GM18868 (cell line): ENCODE measurements at regions not wholly inside any gene's neighbourhood (a gene's known extent, or its start where the extent isn't known, plus 50 kb on each side); places are given as distances from the start of the nearest gene placed in this dataset.

Experiments
- ATAC-seq: cut with Tn5 transposase; IDR thresholded peaks from one replicate; pipeline ENCODE4 v1.9.1; 2021; ENCODE audit warnings: mild to moderate bottlenecking, moderate library complexity; ENCODE audit not compliant: unreplicated experiment

DNA sequence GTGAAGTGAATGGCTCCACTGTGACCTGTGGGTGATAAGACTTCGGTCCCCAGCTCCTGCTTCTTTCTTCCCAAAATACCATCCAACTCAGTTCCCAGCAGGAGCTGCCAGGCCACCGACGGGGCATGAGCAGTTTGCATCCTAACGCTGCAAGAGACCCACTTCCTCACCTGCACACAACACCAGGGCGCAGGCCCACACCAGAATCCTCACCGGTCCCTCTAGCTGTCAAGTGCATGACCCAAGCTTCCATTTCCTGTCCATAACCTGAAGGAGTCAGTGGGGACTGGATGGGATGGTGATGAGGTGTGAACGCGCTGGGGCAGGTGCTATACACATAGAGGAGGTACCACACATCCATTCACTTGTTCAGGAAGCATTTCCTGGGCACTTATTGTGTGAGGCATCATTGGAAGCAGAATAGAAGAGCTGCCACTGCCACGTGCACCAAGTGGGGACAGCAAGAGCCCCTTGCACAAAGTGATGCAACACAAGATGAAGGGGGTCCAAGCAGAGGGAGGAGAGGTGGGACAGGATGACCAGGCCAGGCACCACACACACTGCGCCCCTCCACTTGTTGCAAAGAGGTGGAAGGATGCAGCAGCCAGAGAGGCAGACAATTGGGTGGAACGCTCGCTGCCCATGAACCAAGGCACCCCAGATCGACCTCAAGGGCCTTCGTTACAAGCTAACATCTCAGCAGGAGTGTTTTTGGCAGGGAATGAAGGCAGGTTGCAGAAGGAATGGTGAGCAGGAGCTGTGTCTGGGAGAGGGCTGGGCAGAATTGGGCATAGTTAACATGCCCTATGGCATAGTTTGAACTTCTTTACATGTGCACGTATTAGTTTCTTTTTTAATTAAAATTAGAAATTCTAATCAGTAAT lies 605.8 kb upstream of the MGMT start:
- ATAC-seq = no peak

DNA sequence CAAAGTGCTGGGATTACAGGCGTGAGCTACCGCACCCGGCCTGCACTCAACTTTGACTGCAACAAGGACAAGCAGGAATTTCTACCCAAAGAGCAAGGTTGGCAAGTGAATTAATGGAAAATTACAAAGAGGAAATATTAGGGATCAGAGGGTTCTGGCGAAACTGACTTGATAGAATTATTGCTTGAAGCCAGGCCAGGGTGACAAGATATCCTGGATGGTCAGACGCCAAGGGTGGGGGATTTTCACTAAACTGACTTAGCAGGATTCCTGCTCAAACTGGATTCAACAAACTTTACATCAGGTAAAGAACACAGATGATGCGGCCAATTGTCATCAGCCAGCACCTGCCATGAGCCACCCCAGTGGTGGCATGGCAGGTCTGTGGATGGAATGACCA lies 603.6 kb upstream of the MGMT start:
- ATAC-seq = no peak

DNA sequence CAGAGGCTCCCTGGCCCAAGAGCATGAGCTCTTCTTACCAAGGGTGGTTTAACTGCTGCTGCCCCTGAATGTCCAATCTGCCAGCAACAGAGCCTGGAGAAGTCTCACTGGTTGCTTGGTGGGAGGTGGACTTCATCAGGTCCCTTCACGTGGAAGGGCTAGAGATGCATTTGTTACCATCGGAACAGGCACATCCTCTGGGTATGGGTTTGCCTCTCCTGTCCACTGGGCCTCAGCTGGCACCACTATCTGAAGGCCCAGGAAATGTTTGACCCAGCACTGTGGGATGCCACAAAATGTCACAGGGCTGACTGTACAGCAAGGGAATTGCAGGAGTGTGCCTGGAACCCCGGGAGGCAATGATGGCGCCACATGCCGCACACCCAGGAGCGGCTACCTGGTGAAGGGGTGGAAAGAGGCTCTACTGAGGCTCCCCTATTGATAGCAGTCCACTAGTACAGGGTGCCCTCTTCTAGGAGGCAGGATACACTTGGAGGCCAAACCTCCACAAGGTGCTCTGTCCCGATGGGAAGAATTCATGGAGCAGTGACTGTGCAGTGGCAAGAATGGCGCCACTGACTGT lies 603.1 kb upstream of the MGMT start:
- no peak for ATAC-seq

DNA sequence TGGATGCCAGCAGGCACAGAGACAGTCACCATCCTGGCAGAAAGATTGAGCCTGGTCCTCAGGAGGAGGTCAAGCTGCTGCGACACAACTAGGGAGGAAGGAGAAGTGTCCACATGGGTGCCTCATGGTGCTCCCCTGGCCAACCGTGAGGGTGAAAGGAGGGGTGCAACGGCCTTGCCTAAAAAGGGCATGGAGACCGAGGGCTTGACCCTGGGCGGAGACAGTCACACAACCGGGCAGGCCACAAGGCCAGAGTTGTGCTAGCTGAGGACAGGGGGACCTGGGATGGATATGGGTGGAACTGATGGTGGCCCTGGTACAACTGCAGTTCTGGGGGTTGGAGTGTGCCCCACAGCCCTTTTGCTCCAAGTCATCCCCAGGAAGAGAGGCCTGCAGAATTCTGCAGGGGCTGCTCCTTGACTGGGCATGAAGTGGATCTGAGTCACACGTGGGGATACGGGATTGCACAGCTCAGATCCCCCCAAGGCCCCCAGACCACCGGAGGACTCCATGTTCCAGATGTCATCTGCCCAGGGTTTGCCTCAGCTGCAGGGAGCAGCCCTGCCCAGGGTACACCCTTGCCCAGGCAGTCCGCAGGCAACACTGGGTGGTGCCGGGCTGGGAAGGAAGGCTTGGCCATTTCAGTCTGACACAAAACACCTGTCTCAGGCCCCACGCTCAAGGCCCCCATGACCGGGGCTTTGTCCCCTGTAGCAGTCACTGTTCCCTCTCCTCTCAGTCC lies 602.3 kb upstream of the MGMT start:
- ATAC-seq = no peak

DNA sequence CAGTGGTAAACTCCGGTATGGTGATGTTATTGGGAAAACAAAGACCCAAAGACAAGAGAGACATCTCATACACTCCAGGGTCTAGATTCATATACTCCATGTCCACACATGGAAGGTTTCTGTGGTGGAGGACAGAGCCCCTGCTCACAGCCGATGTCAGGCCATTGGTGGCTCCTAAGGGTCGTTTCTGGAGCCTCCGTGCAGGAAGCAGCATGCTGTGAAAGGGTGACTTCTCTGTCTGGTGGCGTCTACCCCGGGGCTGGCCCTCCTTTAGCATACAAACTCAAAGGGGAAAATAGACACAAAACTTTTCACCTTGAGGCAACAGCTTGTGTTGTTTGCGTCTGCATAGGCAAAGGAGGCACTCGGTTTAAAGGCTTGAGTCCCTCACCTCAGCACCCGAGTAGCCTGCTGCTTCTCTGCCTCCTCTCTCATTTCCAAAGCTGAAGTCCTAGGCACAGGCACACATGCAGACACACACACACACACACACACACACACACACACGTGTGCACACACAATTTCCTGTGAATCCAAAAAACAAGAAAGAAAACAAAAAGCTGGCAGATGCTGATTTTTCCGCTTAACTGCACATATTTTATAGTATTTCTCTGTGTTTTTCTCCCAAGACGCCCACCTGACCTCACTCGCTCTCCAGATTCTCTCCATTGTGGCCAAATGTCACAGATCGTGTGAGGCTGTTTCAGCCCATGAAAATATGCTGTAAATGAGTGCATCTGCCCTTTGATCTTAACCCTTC lies 601.4 kb upstream of the MGMT start:
- no peak for ATAC-seq

DNA sequence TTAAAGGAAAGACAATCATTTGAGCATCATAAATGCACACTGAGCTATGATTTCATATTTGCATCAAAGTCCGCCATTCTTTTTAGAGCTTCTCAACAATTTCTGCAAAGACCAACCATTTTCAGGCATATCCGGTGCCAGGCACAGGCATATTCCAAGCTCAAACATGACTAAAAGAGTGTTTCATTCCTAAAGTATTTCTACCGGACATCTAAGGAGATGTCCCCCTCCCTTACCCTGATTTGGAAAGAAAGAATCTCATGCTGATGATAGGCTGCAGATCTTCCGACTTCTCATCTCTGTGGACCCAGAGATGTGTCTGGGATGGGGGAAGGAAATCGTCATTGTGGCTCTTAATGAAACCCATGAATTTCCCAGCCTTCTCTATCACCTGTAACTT lies 600.5 kb upstream of the MGMT start:
- no peak for ATAC-seq

DNA sequence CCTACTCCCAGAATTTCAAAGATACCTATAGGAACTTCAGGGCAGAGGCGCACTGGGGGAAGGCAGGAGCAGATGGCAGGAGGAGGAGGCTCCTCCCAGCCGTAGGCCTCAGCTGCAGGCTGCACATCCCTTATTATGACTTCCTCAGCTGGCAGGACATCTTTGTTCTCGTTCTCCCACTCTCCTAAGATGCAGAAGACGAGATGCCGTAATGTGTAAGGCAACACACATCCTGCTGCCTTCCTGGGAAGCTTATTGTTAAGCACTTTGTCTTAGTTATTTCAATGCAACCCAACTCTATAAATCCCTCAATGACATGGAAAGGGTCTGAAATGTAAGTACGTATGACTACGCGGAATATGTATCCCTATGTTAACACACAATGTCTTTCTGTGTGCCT lies 599.8 kb upstream of the MGMT start:
- ATAC-seq = no peak

DNA sequence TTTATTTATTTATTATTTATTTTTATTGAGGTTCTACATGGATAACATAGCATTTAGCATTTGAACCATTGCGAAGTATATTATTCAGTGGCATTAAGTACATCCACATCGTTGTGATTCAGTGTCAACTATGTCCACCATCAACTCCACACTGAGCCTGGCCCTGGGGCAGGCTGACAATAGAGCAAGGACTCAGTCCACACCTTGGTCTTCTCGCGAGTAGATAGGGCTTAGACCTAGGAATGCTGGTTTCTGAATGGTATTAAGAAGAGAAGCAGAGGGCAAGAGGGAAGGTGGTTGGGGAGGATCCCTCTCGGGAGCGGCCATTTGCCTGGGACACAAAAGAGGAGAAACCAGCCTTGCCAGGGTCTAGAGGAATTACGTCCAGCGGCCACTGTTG lies 599.2 kb upstream of the MGMT start:
- no peak for ATAC-seq

GRCh38 chr10:128868481-128868880 lies 598.6 kb upstream of the MGMT start:
- ATAC-seq = no peak

GRCh38 chr10:128869101-128869749 lies 597.8 kb upstream of the MGMT start:
- ATAC-seq = no peak

DNA sequence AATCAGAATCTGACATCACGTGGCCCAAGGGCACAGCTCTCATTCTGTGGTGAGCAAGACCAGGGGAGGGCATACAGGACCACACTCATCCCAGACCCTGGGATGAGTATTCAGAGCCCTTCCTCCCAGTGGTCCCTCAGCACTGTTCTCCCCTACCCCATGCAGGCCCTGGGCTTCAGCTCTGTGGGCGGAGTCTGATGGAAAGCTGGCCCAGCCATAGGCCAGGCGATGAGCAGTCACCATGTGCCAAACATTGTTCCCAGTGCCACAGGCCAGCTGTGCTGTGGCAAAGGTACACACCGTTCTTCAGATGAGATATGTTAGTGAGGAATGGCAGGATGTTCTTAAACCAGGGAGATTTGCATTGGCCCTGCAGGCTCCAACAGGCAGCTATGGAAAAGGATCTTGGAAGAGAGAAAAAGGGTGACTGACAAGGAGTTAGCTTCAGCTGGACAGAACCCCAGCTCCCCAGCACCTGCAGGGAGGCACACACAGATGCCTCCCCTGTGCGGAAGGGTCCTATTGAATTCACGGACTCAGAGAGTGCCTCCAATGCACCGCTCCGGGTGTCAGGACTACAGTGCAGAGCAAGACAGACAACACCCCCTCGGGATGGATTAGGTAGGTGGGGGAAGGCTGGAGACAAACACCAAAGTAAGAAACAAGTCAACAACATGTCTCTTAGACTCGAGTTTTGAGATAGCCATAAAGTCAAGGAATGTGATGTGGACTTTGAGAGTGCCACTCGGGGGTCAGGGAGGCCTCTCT lies 596.0 kb upstream of the MGMT start:
- no peak for ATAC-seq

DNA sequence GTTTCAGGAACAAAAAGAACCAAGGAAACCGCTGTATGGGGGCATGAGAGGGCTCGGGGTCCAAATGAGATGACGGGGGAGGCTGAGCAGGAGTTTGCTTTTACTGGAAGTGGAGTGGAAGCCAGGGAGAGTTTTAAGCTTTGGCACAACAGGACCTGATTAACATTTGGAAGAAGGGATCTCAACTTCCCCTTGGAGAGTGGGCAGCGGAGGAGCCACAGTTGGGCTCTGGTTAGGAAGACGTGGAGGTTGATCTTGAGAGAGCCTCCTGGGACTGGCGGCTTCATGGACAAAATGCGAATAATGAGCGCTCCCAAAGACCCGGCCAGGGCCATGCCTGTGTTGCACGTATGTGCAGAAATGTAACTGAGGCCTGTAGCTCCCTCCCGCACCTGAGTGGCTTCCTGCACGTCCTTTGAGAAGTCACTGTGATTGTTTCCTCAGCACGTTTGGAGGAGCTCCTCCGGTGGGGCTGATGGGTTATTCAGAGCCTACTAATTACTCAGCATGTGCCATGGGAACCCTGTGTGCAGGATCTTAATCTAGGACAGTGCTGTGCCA lies 595.3 kb upstream of the MGMT start:
- ATAC-seq = no peak

GRCh38 chr10:128873411-128874054 lies 593.5 kb upstream of the MGMT start:
- no peak for ATAC-seq

GRCh38 chr10:128874331-128874730 lies 592.7 kb upstream of the MGMT start:
- ATAC-seq = no peak

- ATAC-seq = no peak
Measured at GRCh38 chr10:128875030-128875744, 591.9 kb upstream of the MGMT start.

DNA sequence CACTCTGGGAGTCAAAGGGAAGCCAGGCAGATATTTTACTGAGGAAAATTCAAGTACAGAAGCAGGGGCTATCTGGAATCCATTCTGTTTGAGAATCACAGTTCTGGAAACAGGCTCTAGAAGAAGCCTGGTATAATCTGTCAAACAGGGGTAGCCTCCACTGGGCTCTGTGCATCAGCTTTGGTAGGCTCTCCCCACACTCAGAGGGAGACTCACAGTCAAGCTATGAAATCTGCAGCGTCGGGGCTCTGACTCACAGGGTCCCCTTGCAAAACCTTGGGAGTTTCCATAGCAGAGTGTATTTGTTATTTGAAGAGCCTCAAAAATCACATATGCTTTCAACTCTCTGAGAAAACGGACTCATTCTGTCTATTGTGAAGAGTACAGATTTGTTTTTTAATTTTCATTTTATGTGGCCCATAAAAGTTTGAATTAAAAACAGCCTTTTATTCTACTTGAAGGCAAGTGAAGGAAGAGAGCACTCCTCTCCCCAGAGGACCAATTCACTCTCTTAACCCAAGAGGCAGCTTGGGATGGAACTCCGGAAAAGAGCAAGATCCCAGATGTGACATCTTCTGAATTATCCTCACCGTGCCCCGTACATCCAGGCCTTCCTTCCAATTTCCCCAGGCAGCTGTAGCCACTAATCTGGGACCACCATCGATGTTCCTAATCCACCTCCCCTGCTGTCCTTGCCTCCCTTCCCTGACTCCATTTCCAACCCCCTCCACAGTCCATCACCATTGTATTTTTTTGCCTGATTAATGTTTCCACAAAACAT lies 590.9 kb upstream of the MGMT start:
- ATAC-seq = no peak

DNA sequence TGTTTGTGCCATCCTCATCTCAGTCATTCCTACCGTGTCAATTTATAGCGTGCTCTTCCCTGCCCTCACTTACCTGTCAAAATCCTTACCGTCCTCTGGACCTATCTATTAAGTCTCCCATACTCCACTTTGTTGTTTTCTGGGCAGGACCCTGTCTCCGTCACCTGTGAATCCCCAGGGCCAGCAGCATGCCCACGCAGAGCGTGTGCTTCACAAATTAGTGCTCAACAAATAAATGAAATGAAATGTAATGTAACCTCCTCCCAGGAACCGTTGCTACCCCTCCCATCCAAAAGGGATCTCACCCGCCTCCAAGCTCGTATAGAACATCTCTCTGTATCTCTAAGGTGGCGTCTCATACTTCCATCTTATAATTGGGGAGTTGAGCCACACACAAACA lies 589.9 kb upstream of the MGMT start:
- no peak for ATAC-seq

DNA sequence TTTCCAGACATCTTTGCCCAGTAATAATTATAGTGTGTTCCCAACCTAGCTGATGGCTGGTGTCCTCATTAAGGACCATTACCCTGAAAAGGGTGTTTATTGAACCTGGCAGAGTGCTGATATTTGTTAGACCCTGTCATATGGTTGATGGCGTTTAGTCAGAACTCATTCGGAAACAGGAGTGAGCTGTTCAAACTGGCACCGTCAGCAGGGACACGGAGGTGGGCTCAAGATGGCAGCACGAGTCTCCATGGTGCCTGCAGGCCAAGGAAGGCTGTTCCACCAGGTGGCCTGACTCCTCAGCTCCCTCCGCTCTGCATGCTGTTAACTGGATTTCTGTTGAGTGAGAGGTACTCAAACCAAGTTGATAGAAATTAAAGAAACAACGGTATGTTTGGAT lies 589.1 kb upstream of the MGMT start:
- no peak for ATAC-seq
